GM19035 (cell line): ENCODE measurements at regions not wholly inside any gene's neighbourhood (a gene's known extent, or its start where the extent isn't known, plus 50 kb on each side); places are given as distances from the start of the nearest gene placed in this dataset.

ENCODE experiments used
- ATAC-seq: cut with Tn5 transposase; IDR thresholded peaks from one replicate; pipeline ENCODE4 v1.9.1; 2021; ENCODE audit not compliant: unreplicated experiment

DNA sequence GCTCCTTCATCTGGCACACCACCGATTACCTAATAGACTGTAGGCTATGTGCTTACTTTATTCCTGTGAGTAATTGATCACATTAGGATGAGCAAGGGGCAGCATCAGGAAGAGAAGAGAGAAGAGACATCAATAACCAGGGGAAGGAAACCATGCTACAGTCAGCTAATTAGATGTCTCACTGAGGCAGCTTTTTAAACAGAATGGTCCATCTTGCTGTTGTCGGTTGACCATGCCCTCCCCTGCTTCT is 278.4 kb downstream of the RPLP1 start:
- ATAC-seq: no peak

DNA sequence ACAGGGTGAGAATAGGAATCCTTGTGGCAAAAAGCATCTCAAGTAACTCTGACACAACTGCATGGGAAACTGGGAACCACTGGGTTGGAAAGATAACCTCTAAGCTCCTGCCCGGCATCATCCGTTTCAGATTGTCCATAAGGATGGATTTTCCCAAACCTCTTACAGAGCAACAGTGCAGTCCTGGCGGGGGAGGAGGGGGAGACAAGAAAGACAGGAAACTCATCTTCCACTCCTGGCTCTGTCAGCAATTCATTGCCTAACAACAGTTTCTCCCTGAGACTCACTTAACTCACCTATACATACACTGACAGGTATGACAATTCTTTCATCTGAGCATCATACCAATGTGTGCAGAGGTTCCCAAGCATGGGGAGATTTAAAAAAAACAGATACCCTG is 279.0 kb downstream of the RPLP1 start:
- ATAC-seq: no peak

DNA sequence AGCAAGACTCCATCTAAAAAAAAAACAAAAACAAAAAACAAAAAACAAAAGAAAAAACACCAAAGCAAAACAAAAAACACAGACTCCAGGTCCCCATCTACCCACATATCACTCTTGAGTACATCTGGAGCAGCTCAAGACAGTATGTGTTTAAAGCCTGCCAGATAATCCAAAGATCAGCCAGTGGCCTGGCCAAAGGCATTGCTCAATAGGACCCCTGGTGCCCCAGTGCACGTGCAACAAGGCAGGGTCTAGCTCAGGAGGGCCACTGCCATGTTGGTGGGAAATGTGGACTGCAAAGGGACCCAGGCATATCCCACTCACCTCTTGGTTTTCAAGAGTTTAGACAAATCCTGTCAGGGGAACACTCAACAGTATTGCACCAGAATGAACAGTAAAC is 279.5 kb downstream of the RPLP1 start:
- ATAC-seq: no peak

DNA sequence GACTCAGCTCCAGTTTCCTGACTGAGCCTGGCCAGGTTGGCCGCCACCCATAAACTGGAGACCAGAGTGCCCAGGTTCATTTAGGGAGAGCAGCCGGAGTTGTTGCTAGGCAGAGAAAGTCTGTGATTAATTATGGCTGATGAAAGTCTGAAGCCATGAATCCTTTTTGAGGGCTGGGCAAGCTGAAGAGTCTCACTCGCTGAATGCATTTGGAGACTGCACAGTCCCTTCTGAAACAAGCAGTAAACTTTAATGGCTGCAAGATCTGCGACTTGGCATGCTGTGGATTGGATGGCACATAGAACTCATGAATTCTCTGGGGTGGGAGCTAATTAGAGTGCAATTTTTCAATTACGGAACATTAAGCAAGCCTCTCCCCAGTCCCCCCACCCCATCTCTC is 282.1 kb downstream of the RPLP1 start:
- no peak for ATAC-seq

DNA sequence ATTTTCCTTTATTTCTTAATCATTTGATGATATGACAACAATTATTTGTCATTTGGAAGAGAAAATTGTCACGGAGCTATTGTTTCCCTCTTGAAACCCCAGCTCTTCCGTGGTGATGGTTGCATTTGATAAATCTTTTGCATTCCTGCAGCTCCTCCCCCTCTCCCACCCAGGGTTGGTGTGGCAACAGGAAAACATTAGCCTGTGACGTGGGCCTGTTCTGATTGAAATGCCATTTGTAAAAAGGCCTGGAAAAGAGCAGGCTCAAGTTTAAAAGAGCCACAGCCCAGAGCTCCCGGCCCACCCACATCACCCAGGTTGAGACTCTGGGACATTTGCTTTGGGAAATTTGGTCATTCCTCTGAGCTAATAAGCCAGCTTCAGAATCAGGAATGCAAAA is 282.5 kb downstream of the RPLP1 start:
- ATAC-seq: no peak

DNA sequence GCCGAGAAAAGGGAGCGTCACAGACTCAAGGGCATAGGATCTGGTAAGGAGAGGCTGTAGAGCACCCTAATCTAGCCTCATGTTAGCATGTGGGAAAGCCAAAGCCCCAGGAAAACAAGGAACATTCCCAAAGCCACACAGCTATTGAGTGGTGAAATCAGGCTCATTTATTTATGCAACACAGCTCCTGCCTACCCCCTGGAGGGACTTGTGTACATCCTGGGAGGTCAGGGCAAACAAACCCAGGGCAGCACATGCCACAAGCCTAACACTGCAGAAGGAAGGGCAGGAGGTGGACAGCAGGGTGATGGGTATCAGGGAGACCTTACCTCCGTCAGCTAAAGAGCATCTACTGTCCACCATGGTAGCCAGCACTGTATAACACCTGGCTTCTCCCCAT is 283.5 kb downstream of the RPLP1 start:
- no peak for ATAC-seq

DNA sequence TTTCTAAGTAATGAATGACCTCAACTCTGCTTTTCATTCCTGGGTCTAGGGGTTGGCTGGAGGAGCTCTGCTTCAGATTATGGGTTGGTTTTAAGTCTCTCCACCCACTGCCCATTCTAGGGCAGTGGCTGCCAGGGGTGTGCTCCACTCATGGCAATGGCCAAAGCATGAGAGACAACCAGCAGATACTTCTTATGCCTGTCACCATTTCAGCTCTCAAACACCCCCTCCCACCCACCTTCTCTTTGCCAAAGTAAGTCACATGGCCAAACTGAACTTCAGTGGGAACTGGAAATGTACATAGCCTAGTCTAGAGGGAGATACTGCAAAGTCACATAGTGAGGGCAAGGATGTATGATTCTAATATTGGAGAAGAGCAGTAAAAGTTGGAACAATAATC is 285.3 kb downstream of the RPLP1 start:
- no peak for ATAC-seq

DNA sequence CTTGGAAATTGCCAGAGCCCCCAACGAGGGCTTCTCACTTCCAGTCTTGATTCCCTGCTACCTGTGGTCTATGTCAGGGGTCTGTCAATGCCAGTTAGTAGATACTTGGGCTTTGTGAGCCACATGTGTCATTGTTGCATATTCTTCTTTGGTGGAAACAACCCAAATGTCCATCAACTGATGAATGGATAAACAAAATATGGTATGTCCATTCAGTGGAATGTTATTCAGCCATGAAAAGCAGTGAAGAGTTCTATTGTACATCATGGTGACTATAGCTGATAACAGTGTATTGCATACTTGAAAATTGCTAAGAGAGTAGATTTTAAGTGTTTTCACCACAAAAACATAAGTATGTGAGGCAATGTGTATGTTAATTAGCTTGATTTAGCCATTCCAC is 288.1 kb downstream of the RPLP1 start:
- no peak for ATAC-seq

DNA sequence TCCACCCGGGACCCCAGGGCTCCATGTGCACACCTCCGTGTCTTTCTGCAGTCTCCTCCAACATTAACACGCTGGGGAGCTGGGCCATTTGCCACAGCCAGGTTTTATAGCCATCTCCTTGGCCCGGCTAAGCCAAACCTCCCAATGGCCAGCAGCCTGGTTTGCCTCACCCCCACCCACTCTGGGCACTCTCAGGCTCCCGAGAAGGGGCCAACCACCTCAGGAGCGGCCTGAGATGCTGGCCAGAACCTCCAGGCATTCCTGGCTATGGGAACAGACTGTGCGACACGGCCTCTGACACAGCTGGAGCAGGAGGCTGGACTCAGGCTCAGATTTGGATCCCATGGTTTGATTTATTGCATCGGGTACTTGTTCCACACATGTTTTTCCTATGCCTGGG is 289.7 kb downstream of the RPLP1 start:
- ATAC-seq: no peak

DNA sequence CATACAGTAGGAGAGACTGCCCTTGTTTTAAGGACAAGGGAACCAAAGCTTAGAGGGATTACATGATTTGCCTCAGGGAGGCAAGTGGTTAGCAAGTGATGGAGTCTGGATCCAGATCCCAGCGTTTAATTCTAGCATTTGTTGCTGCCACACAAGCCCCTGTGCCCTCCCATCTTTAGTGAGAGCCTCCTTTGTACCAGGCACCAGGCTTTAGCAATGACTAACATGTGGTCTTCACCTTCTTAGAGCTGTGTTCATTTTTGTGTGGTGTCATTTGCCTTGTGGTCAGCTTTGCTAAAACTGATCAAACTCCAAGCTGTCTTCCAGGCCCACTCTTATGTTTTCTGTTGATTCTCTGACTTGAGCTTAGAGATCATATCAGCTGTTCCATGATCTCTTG is 290.5 kb downstream of the RPLP1 start:
- ATAC-seq: no peak

DNA sequence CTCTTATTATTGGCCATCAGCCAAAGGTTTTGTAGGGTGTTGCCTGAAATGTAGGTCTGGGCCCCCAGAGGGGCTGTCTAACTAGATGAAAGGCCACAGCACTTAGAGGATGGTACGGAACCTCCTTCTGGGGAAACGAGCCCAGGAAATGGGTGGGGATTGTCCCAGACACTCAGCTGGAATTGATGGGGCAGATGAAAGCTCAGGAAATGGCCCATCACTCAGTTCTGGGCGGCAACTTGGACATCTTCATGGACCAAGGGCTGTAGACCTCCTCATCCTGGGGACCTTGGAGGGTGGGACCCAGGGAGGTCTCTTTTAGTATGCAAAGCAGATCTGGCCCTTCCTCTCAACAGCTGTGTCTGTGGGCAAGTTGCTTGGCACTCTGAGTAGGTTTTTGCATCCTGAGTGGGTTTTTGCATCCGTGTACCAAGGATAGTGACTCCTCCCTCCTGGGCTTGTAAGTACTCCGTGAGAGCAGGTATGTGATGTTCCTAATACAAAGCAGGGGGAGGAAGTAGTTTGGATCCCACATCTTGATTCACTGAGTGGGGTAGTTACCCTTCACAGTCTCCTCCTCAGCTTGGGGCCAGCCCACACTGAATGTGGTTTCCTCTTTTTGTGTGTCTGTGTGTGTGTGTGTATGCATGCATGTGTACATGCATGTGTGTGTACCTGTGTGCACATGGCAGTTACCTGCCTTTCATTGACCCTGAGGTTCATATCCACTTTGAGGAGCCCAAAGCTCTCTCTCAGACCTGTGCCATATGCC is 292.0 kb downstream of the RPLP1 start:
- ATAC-seq: no peak

DNA sequence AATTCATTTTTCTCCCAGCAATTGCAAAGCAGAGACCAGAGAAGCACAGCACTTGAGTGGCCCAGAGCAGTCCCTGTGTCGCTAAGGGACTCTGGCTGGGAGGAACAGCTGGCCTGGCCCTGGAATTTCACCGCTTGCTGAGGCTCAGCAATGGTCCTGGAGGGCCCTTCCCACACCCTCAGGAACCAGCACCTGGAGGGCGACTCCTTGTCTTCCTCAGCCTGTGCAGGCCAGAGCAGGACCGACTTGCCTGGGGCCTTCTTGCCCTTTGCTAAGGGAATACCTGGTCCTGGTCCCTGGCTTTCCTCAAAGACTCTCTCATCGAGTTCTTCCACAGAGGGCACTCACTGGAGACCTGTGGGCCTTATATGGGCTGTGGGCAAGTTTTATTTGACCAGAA is 294.6 kb downstream of the RPLP1 start:
- no peak for ATAC-seq

DNA sequence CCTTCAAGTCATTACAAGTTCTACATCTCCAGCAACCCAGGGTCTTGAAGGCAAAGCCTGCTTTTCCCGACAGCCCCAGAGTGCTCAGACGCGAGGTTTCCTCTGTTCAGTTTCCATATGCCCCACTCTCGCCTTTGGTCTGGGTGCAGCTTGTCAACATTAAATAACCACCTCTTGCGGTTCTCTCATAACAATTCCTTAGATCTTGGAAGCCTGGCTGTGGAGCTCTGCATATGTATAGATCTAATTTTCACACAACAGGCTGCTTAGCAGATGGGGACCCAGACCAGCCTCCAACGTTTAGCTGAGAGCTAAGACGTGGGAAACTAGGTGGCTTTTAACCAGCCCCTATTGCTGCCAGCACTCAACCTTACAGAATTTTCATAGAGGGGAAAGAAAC is 295.5 kb downstream of the RPLP1 start:
- no peak for ATAC-seq

DNA sequence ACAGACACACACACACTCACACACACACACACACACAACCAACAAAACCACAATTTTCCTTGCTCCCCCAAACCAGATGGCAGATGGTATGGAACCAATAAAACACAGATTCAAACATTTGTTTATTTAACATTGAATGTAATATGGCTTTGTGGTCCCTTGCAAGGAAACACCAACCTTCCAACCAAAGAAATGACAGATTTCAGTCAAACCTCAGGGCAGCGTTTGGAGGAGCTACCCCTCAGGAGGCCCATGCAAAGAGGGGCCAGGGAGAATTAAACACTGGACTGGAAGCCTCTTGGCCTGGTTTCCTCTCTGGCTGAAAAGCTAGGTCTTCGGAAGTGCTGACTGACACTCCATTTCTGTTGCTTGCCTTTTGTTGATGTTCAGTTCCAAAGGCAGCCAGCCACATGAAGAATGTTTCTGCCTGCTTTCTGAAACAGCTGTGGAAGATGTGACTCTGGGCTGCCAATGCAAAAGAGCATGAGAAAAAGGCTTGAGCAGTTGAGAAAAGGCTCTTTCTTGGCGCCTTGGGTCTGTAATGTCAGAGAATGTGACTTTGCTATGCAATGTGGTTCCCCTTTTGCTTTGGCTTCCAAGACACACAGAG is 296.1 kb downstream of the RPLP1 start:
- ATAC-seq: no peak

DNA sequence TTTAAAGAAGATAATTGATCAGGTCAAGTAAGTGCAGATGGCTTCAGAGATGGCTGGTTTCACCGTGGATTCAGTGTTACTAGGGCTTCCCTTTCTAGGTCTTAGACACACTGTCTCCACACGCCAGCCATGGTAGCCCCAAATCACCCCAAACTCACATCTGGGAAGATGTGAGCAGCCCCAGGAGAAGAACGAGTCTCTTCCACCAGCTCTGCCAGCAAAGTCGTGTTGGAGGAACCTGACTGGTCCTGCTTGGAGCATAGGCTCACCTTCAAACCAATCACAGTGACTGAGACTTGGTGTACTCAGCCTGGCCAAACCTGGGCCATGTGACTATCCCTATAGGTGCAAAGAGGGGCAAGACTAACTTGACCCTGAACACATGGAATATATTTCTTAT is 296.7 kb downstream of the RPLP1 start:
- no peak for ATAC-seq

DNA sequence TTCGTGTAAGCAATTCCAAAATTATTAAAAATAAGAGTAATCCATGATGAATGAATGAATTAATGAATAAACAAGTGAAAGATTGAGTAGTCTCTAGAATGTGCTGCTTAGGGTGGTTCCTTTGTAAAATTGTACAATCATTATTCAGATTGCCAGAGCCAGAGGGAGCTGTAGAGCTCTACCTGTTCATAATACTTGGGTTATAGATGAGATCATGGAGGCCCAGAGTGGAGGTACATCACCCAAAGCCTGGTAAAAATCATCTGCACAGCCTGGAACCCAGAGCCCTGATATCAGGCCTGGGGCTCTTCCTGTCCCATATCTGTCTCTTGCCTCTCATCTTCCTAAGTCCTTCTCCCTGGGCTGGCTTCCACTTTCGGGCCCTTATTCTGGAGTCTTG is 297.2 kb downstream of the RPLP1 start:
- ATAC-seq: no peak

DNA sequence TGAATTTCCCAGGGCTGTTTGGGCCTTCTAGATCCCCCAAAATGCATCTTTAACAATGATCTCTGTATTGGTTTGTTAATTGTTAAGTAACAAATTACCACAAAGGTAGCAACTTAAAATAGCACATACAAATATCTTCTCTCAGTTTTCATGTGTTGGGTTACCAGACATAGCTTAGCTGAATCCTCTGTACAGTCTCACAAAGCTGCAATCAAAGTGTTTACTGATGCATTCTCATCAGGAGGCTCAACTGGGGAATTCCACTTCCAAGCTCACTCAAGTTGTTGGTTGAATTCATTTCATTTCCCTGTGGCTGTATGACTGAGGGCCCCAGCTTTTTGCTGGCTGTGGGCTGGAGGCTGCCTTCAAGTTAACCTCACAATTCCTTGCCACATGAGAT is 297.6 kb downstream of the RPLP1 start:
- ATAC-seq: no peak

DNA sequence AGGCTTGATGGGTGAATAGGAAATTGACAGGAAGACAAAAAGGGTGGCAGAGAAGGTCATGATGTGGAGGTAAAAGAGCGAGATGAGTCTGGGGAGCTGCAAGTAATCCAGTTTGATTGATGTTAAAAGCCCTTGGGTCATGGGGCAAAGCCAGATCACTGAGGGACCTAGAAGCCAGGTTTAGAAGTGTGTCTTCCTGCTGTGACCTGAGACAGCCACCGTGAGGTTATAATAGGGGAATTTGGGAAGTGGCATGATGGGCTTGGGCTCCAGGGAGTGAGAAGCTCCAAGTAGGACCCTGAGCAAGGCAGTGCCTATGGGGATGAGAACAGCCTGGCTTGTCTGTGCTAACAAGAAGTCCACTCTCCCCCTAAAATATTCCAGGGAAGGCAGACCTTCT is 298.5 kb downstream of the RPLP1 start:
- no peak for ATAC-seq

DNA sequence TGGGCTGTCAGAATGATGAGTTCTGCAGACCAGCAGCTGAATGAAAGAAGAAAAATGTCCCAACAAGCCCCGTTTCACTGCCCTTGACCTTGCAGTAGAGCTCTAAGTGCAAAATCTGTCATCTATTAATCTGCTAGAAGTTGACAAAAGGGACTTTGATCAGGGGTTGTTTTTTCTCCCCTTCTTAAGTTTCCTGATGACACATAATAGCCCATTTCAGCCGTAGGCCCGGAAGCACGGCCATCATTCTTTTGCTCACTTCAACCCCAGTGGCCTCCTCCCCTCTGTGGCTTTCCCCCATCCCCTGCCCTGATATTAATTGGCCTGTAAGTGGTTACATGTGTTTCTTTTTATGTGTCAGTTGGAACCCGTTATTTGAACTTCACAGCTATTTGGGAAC is 298.9 kb downstream of the RPLP1 start:
- ATAC-seq: no peak

DNA sequence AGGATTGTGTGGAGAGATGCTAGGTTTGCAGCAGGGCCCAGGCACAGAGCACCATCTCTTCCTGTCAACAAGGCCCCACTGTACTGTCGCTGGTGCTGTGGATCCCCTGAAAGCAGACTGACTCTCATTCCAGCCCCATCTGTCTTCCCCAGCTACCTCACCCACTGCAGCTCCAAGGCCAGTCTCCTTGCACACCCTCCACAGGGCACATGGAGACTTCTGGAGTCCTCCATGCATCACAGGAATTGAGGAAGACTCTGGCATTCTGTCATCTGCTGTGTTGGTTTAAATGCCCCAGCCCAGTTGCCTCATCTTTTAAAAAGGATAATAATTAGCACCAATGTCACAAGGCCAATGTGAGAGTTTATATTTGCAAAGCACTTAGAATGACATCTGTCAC is 301.2 kb downstream of the RPLP1 start:
- no peak for ATAC-seq

DNA sequence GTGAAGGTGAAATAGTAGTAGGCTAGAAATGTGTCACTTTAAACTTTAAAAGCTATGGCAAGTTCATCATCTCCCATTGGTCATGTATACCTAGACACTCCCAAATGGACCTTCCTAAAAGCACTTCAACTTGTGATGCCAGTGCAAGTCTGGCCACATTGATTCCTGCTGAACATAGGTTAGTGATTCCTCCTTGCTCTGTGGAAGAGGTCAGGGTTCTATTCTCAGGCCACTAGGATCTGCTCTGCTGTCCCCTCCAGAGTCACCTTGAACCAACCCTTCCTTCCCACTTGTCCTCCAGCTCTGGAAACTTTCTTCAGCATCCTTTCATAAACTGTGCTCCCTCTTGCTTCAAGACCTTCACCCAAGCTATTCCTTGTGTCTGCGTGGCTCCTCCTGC is 301.7 kb downstream of the RPLP1 start:
- ATAC-seq: no peak

DNA sequence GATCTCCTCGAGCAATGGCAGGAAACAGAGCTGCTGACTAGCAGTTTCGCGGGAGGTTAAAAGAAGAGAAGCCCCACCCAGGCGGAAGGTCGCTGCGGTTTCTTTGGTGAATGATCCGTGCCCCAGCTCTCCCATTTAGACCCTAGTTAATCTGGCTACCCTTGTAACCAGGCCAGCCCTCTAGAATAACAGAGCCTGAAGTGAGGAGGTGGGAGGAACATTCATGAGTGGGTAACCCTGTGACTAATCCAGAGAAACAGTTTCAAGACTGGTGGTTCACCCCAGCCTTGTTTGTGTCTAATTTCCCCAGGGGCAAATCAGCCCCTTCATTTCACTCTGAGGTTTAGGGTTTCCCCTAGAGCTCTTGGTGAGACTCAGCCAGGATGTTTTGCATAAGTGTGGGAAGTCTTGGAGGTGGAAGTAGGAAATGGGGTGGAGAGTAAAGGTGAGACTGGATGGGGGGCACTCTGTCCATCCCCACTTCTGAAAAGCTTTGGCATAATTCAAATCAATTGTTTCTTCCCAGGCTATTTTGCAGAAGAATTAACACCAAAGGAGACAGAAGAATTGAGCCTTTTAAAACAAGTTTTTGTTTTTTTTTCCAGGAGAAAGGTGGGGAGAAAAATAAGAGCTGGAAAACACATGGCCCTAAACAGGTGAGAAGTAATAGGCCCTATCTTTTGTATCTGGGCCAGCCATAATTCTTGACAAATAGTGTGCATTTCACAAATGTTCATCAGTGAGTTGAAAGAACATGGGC is 303.1 kb downstream of the RPLP1 start:
- ATAC-seq: peak; percentile 82

DNA sequence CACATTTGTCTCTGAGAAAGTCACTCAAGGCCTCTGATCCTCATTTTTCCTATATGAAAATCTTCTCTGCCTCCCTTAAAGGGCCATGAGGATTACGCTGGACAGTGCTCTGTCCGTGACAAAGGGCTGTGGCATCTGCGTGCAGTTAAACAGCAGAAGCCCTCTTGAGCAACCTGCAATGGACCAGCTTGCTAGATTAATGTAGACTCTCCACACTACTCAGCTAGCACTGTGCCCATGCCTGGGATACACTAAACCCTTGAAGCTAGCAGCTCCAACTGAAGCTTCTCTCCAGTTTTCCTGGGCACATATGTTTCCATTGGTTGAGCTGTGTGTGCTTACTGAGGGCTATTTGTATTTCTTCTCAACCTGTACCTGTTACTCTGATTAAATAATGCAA is 303.8 kb downstream of the RPLP1 start:
- no peak for ATAC-seq
